Spleen (tissue), 7 donors: ENCODE measurements at regions not wholly inside any gene's neighbourhood (a gene's known extent, or its start where the extent isn't known, plus 50 kb on each side); places are given as distances from the start of the nearest gene placed in this dataset.

Experiments
- CTCF ChIP-seq, 11 experiments: fragments of 200-600 bp in 7 of 11; fragments of 450-650 bp in 4 of 11; sonication (generic) in 4 of 11; IDR thresholded peaks in 8 of 11; conservative IDR thresholded peaks in 3 of 11; 1 replicate in 7 of 11; 2 replicates in 4 of 11; pipeline versions ENCODE4 v1.4.0 to v1.8.0; 2016 to 2021; ENCODE audit warnings: antibody characterized with exemption in 11 of 11, inconsistent platforms in 4 of 11, mild to moderate bottlenecking in 1 of 11
- POLR2A ChIP-seq, 3 donors: fragments of 450-650 bp; IDR thresholded peaks; one replicate each; pipeline ENCODE4 v1.5.1; 2017; ENCODE audit warnings: antibody characterized with exemption in 3 of 3, mild to moderate bottlenecking in 1 of 3
- POLR2AphosphoS5 ChIP-seq, 3 donors: sonication (generic); formaldehyde crosslinking; IDR thresholded peaks; one replicate each; pipeline ENCODE4 v1.5.1; 2017; ENCODE audit warnings: antibody characterized with exemption in 3 of 3
- donor health status: DM: no; HTN: no; CAD: no; lungs with moderate emphysema.
- donor health status: DM: no; HTN: no; CAD: no.
- donor health status: DM: no; HTN: no; CAD: no.

- TF ChIP-seq CTCF (IDR thresholded peaks at IDR 0.05 in 8 of 11, conservative IDR thresholded peaks at IDR 0.05 in 3 of 11): no peak
- TF ChIP-seq POLR2A (IDR thresholded peaks at IDR 0.05): no peak
- TF ChIP-seq POLR2AphosphoS5 (IDR thresholded peaks at IDR 0.05): no peak
Measured at GRCh38 chr1:194990483-194990882, 1617.8 kb downstream of the KCNT2 start.
